HG03097 (cell line): ENCODE measurements at regions not wholly inside any gene's neighbourhood (a gene's known extent, or its start where the extent isn't known, plus 50 kb on each side); places are given as distances from the start of the nearest gene placed in this dataset.

Experiments
- ATAC-seq: cut with Tn5 transposase; IDR thresholded peaks from one replicate; pipeline ENCODE4 v1.9.1; 2021; ENCODE audit not compliant: unreplicated experiment, low FRiP score

GRCh38 chr1:90782046-90782445 lies 64.9 kb upstream of the BARHL2 start:
- ATAC-seq, result no peak

DNA sequence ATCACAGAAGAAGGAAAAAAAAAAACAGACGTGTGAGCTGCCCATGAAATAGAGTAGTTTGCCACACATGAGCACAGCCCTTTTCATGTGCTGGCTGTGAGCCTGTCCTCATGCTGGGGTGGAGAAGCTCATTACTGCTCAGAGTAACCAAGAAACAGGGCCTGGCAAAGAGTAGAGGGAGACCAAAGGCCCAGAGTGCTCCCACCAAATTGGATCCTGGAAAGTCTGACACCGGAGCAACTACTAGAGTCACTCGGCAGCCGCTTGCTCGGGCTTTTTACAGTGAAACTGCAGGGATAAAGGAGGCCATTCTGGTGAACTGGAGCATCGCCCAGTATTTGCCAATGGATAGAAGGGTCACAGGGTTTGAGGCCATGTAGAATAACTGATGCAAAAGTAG lies 64.4 kb upstream of the BARHL2 start:
- no peak for ATAC-seq

- ATAC-seq, result no peak
Measured at GRCh38 chr1:90780981-90781380, 63.9 kb upstream of the BARHL2 start.

DNA sequence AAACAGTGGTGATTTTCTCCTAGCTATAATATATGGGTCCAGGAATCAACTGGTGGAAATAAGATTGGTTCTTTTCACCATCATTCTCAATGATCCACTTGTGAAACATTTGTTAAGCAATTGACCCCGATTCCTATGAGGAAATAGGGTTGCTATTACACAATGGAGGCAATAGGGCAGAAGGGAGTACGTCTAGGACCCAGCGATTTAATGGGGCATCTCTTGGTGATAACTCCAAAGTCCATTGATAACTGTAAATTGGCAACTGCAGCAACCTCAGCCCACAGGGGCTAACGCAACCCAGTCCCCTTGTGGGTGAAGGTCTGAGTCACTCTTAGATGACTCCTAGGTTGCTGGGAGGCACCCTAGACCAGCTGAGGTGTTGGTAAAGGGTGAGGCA lies 62.5 kb upstream of the BARHL2 start:
- ATAC-seq, result no peak

- no peak for ATAC-seq
Measured at GRCh38 chr1:90778486-90778885, 61.4 kb upstream of the BARHL2 start.

- ATAC-seq, result no peak
Measured at GRCh38 chr1:90773812-90774211, 56.7 kb upstream of the BARHL2 start.

DNA sequence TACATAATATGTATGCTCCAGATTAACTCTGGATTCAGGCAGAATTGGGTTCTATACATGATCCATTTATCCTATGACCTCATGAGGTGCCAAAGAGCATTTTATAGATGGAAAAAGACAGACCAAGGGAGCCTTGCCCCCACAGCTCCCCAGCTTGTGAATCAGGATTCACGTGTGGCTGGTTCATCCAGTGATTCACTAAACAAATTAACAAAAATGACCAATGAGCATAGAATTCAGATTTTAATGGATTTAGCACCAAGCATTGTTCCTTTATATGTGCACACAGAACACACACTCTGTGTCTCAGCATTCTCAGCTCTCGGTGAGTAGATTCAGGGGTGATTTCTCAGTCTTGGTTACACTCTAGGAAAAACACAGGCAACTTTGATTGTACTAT lies 51.7 kb upstream of the BARHL2 start:
- no peak for ATAC-seq

- ATAC-seq, result no peak
Measured at GRCh38 chr1:90768098-90768497, 51.0 kb upstream of the BARHL2 start.
